GM21390 (cell line): ENCODE measurements at regions not wholly inside any gene's neighbourhood (a gene's known extent, or its start where the extent isn't known, plus 50 kb on each side); places are given as distances from the start of the nearest gene placed in this dataset.

ENCODE experiments used
- ATAC-seq: cut with Tn5 transposase; IDR thresholded peaks from one replicate; pipeline ENCODE4 v1.9.1; 2021; ENCODE audit not compliant: unreplicated experiment

GRCh38 chr20:58111310-58112016 is 117.0 kb downstream of the ANKRD60 start:
- ATAC-seq: no peak

GRCh38 chr20:58109918-58110635 is 118.4 kb downstream of the ANKRD60 start:
- ATAC-seq: no peak

- ATAC-seq: no peak
Observed at GRCh38 chr20:58109126-58109880, 119.2 kb downstream of the ANKRD60 start.

- no peak for ATAC-seq
Observed at GRCh38 chr20:58107533-58107932, 120.9 kb downstream of the ANKRD60 start.

GRCh38 chr20:58106143-58106750 is 122.2 kb downstream of the ANKRD60 start:
- ATAC-seq: no peak

GRCh38 chr20:58103961-58104360 is 124.5 kb downstream of the ANKRD60 start:
- ATAC-seq: no peak

- ATAC-seq: no peak
Observed at GRCh38 chr20:58103517-58103904, 124.9 kb downstream of the ANKRD60 start.

- no peak for ATAC-seq
Observed at GRCh38 chr20:58102744-58103516, 125.5 kb downstream of the ANKRD60 start.

GRCh38 chr20:58102261-58102660 is 126.2 kb downstream of the ANKRD60 start:
- no peak for ATAC-seq

GRCh38 chr20:58100731-58101356 is 127.6 kb downstream of the ANKRD60 start:
- ATAC-seq: no peak

GRCh38 chr20:58099956-58100730 is 128.3 kb downstream of the ANKRD60 start:
- no peak for ATAC-seq

- ATAC-seq: no peak
Observed at GRCh38 chr20:58099291-58099935, 129.0 kb downstream of the ANKRD60 start.

GRCh38 chr20:58098571-58098970 is 129.9 kb downstream of the ANKRD60 start:
- ATAC-seq: no peak

GRCh38 chr20:58097943-58098342 is 130.5 kb downstream of the ANKRD60 start:
- ATAC-seq: no peak

GRCh38 chr20:58097429-58097828 is 131.0 kb downstream of the ANKRD60 start:
- ATAC-seq: no peak

- ATAC-seq: no peak
Observed at GRCh38 chr20:58096880-58097423, 131.5 kb downstream of the ANKRD60 start.

GRCh38 chr20:58094698-58095097 is 133.8 kb downstream of the ANKRD60 start:
- no peak for ATAC-seq

GRCh38 chr20:58094160-58094559 is 134.3 kb downstream of the ANKRD60 start:
- no peak for ATAC-seq

- ATAC-seq: no peak
Observed at GRCh38 chr20:58092871-58093270, 135.6 kb downstream of the ANKRD60 start.
